Activated effector memory CD4-positive, alpha-beta T cell treated with anti-CD3 and anti-CD28 coated beads, Interleukin-2, amount 50 U/mL, for 16 hours (primary cell): ENCODE measurements at regions not wholly inside any gene's neighbourhood (a gene's known extent, or its start where the extent isn't known, plus 50 kb on each side); places are given as distances from the start of the nearest gene placed in this dataset.

Experiments used
- DNase-seq: peaks from one replicate; pipeline ENCODE4 v3.0.0-alpha.2; 2020

DNA sequence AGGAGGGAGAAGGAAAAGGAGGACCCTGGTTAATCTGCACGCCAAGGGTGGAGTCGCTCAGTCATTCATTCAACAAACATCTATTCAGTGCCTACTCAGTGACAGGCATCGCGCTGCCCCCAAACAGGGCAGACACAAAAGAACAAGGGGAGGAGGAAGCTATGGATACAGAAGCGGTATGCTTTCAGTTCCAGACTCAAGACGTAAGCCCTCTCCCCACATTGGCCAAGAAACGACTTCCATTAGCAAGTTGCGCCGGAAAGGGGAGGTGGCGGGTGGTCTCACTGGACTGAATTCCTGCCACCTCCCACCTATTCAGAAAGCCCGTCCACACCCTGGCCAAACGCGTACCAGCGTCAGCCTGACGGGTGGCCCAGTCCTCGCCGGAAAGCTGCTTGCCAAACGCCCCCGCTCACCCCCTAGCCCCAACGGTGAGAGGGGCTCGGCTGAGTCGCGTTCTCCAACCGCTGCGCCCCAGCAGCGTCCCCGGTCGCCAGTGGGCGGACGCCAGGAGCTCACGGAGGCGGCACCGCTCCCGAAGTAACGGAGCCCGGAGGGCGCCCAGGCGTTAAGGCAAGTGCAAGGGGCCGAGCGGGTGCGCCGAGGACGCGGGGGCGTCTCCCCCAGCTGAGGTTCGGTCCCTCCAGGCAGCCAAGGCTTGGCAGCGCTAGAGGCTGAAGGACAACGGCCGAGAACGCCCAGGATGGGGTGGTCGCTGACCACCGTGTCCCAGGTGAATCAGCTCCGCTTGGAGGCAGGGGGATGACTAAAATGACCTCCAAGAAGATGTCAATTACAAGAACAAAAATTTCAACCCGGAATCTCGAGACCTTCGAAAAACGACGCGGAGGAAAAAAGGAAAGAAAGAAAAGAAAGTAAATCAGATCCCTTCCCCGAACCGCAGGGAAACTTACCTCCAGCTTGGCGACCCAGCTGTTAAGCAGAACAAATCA lies 470.7 kb downstream of the SOX9 start:
- peak; percentile 66 for DNase-seq

DNA sequence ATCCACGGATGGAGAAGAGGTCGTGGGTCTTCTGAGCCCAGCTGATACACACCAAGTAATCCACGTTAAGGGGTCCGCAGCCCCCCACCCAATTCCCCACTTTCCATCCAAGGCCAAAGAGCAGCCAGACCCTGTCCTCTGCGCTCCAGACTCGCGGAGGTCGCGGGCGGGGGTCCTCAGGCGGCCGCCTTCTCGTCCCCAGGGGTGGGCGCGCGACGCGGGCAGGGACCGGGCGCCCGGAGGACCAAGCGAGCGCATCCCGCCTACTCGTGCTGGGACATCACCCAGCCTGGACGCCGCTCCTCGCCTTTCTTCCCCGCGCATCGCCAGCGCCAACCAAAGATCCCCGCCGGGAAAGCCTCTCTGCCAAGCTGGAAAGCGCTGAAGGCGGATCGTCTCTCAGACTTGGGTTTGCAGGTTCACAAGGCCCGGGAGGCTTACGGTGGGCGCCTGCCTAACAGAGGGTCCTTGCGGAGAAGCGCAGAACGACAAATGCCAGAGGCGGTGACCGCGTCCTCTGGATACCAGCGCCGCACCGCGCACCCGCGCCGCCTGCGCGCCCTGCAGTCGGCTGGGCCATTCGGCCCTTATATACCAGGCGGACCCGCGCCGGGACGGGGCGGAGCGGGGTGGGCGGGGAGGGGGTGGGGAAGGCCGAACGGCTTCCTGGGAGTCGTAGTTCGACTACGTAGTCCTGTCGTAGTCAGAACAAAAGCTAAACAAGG lies 471.6 kb downstream of the SOX9 start:
- peak; percentile 84 for DNase-seq

DNA sequence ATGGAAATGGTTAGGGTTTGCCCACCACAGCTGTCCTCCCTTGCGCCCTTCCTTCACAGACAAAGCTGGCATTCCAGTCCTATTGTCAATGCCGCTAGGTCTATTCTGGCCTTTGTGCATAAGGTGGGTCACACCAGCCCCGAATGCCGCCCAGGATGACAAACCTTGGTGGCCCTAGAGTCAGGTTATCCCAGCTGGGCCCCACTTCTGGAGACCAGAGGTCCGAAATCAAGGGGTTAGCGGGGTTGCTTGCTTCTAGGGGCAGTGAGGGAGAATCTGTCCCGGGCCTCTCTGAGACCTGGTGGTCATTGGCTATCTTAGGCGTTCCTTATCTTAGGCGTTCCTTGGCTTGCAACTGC lies 472.1 kb downstream of the SOX9 start:
- no peak for DNase-seq

DNA sequence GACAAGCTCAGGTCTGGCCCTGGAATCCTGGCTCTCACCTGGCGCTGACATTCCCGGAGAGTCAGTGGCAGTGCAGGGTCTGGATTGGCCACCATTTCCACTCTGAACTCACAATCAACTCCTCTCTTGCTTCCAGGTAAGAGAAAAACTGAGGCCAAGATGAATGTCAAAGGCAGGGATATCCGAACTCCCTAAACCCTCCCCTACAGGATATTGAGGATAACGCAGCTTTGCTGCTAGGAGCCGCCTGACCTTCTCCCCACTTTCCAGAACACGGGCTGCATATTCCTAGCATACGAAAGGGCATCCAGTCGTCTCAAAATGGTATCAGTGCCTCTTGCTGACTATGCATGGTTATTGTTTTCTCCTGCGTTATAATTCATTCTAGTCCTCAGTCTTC lies 473.4 kb downstream of the SOX9 start:
- no peak for DNase-seq
